HG03045 (cell line): ENCODE measurements at regions not wholly inside any gene's neighbourhood (a gene's known extent, or its start where the extent isn't known, plus 50 kb on each side); places are given as distances from the start of the nearest gene placed in this dataset.

ENCODE experiments used
- ATAC-seq: cut with Tn5 transposase; IDR thresholded peaks from one replicate; pipeline ENCODE4 v1.9.1; 2021; ENCODE audit warnings: mild to moderate bottlenecking, moderate library complexity; ENCODE audit not compliant: unreplicated experiment

- ATAC-seq = no peak
Observed at GRCh38 chr1:208410409-208410808, 166.2 kb upstream of the PLXNA2 start.

GRCh38 chr1:208413006-208413405, 168.8 kb upstream of the PLXNA2 start:
- no peak for ATAC-seq

- ATAC-seq = no peak
Observed at GRCh38 chr1:208418667-208419066, 174.5 kb upstream of the PLXNA2 start.

- no peak for ATAC-seq
Observed at GRCh38 chr1:208419746-208420420, 175.7 kb upstream of the PLXNA2 start.

- ATAC-seq = no peak
Observed at GRCh38 chr1:208420696-208421095, 176.5 kb upstream of the PLXNA2 start.

- no peak for ATAC-seq
Observed at GRCh38 chr1:208421486-208421885, 177.3 kb upstream of the PLXNA2 start.

- no peak for ATAC-seq
Observed at GRCh38 chr1:208423526-208423925, 179.3 kb upstream of the PLXNA2 start.

- no peak for ATAC-seq
Observed at GRCh38 chr1:208425096-208425495, 180.9 kb upstream of the PLXNA2 start.

GRCh38 chr1:208430220-208430619, 186.0 kb upstream of the PLXNA2 start:
- no peak for ATAC-seq

GRCh38 chr1:208431721-208432120, 187.5 kb upstream of the PLXNA2 start:
- ATAC-seq = no peak

- ATAC-seq = no peak
Observed at GRCh38 chr1:208432346-208432745, 188.2 kb upstream of the PLXNA2 start.

- no peak for ATAC-seq
Observed at GRCh38 chr1:208433086-208433485, 188.9 kb upstream of the PLXNA2 start.

GRCh38 chr1:208433971-208434370, 189.8 kb upstream of the PLXNA2 start:
- no peak for ATAC-seq

GRCh38 chr1:208437401-208437800, 193.2 kb upstream of the PLXNA2 start:
- no peak for ATAC-seq

- ATAC-seq = no peak
Observed at GRCh38 chr1:208438112-208438699, 194.0 kb upstream of the PLXNA2 start.

GRCh38 chr1:208445758-208446203, 201.6 kb upstream of the PLXNA2 start:
- ATAC-seq = no peak

GRCh38 chr1:208446271-208446691, 202.1 kb upstream of the PLXNA2 start:
- ATAC-seq = no peak

- no peak for ATAC-seq
Observed at GRCh38 chr1:208448425-208448824, 204.2 kb upstream of the PLXNA2 start.

- no peak for ATAC-seq
Observed at GRCh38 chr1:208449951-208450350, 205.8 kb upstream of the PLXNA2 start.

GRCh38 chr1:208450958-208451357, 206.8 kb upstream of the PLXNA2 start:
- ATAC-seq = no peak

GRCh38 chr1:208455821-208456220, 211.6 kb upstream of the PLXNA2 start:
- no peak for ATAC-seq

GRCh38 chr1:208456487-208456886, 212.3 kb upstream of the PLXNA2 start:
- no peak for ATAC-seq

- no peak for ATAC-seq
Observed at GRCh38 chr1:208460823-208461222, 216.6 kb upstream of the PLXNA2 start.
